NCI-H774 (cell line): ENCODE measurements at regions not wholly inside any gene's neighbourhood (a gene's known extent, or its start where the extent isn't known, plus 50 kb on each side); places are given as distances from the start of the nearest gene placed in this dataset.
A peak's percentile ranks its signal among the peaks of the same experiment; 100 is the strongest.
"Not testable (repeated sequence)": the region's sequence is repeated elsewhere in the genome, so short reads cannot be mapped to it uniquely, and the experiment has no call there.

Source experiments
- DNase-seq: peaks from one replicate; lab custom pipeline; 2025; lab: John Stamatoyannopoulos, UW

DNA sequence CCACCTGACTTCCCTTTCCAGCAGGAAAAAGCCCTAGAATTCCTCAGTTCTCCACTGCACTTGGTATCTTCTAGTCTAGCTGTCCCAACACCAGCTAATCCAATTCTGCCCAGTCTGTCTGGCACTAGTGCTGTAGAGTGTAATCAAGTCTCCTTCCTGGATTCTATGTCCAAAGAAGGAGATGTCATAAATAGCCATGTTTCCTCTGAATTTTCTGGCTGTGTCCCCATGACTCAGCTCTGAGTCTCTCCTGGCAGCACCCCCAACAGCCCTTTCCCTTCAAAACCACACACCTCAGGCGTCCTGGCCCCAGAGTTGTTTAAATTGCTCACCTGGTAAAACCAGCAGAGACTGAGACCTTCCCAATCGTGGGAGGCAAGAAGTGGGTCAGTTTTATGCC is 197.2 kb downstream of the GRXCR1 start:
- DNase-seq: no peak

DNA sequence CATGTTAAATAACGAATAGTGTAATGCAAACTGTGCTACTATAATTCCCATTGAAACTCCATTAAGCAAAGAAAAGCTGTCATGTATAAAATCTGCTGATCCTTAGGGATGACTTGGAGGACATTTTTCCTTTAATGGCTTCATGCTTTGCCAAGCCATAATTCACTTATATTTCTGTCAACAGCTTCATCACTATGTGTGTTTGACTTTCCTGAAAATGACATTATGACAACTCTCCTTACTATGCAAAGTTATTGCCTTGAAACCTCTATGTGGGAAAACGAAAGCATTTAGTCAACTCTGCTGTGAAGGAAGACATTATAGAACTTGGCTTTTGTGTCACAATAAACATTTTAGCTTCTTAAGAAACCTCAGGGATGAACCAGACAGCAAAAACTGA is 210.5 kb downstream of the GRXCR1 start:
- no peak for DNase-seq

GRCh38 chr4:43112139-43112538 is 219.6 kb downstream of the GRXCR1 start:
- no peak for DNase-seq

DNA sequence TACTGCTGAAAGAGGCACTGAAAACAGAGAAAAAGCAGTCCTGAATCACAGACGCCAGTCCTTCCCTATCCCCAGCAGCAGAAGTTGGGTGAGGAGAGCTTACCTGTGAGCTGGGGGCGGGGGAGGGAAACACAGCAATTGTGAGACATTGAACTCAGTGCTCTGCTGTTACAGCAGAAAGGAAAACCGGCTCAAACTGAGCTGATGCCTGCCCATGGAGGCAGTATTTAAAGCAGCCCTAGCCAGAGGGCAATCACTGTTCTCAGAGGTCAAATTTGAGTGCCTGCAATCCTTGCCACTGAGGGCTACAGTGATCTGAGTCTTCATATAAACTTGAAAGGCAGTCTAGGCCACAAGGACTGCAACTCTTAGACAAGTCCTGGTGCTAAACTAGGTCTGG is 220.7 kb downstream of the GRXCR1 start:
- no peak for DNase-seq

DNA sequence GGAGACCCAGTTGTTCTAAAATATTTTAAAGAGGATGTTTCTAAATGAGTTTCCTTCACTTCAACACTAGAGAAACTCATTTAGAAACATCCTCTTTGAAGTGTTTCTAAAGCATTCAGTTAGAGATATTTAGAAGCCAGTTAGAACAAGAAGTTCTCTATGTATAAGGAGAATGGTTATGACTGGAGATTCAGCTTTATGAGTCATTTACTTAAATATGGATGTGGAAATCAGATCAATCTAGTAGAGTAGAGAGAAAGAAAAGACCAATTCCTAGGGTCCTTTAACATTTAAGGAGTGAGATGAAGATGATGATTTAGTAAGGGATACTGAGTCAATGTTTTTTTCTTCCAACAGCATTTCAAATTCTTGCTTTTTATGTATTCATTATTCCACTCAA is 234.1 kb downstream of the GRXCR1 start:
- DNase-seq: no peak

- no peak for DNase-seq
Observed at GRCh38 chr4:43130228-43131021, 237.9 kb downstream of the GRXCR1 start.

DNA sequence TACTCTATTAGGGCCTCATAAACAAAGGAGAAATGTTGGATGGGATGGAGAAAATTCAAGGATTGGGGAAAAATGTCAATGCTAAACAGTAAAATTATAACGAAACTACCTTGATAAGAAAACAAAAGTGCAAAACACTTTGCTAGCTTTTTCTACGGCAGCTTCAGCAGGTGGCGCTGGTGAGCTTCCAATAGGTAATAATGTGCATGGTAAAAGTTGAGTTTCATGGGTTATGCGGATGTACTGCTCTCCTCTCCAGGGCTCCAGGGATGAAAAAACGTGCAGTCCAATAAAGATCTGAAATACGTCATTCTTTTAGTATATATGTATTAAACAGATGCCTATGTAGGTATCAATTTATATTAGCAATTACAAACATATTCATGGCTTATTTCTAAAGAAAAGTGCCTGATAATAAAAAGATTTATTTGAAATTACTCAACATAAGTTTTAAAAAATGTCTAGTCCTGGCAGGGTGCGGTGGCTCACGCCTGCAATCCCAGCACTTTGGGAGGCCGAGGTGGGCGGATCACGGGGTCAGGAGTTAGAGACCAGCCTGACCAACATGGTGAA is 239.6 kb downstream of the GRXCR1 start:
- DNase-seq: peak; percentile 57

- no peak for DNase-seq
Observed at GRCh38 chr4:43133566-43133965, 241.1 kb downstream of the GRXCR1 start.

DNA sequence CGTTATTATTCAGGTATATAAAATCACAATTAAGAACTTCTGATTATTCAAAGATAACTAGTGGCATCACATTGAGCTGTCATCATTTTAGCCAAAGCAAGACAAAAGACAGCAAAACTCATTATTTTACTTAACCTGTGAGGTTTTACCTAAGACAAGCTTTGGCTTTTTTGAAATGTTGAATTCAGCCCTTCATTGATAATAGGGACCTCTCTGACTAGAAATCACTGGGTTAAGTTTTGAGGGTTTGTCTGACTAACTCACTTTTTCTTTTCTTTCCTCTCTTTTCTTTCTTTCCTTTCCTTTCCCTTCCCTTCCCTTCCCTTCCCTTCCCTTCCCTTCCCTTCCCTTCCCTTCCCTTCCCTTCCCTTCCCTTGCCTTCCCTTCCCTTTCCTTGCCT is 244.2 kb downstream of the GRXCR1 start:
- DNase-seq: no peak

DNA sequence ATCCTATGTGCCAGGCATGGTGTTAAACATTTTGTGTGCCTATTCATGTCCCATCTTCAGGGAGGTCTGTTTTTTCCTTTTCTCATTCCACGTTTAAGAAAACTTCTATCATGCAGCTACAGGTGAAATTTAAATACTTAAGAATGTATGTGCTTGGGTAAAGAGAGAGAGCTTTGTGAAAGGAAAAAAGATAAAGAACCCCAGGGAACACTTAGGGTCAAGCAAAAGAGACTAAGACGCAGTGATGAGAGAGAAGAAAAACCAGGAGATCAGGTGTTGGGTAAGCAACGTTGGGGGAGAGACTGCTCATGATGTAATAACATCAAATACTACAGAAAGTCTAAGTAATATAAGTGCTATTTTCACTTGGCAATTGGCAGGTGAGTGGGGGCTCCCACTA is 253.7 kb downstream of the GRXCR1 start:
- no peak for DNase-seq

GRCh38 chr4:43148481-43148880 is 256.0 kb downstream of the GRXCR1 start:
- no peak for DNase-seq

DNA sequence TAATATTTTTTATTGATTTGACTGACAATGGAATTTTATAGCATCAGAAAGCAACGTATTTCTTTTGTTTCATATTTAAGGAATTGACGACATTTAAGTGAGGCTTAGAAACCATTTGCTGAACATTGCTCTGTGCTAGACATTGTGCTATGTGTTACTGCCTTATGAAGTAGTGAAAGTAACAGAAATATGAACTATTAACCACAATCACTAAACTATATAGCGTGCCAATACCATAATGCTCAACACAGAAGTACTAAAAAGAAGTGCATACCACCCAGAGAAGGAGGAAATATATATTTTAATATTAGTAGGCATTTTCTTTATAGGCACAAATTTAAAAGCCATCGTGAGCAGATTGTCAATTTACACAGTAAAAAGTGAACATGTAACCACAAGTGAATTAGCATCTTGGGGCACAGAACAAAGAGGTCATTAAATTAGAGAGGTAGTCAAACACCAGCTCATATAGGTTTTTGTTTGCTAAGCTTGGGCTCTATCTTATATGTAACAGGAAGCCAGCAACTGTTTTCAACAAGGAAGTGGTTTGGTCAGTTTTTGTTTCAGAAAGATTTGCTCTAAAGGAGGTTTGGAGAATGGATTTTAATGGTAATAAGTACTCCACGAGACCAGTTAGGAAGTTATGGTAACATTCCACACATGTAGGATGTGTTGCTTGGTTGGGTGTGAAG is 270.7 kb downstream of the GRXCR1 start:
- peak; percentile 2 for DNase-seq

GRCh38 chr4:43189741-43190140 is 297.2 kb downstream of the GRXCR1 start:
- DNase-seq: no peak

GRCh38 chr4:43212576-43212975 is 320.1 kb downstream of the GRXCR1 start:
- DNase-seq: not testable (repeated sequence)

GRCh38 chr4:43223820-43224219 is 331.3 kb downstream of the GRXCR1 start:
- no peak for DNase-seq

DNA sequence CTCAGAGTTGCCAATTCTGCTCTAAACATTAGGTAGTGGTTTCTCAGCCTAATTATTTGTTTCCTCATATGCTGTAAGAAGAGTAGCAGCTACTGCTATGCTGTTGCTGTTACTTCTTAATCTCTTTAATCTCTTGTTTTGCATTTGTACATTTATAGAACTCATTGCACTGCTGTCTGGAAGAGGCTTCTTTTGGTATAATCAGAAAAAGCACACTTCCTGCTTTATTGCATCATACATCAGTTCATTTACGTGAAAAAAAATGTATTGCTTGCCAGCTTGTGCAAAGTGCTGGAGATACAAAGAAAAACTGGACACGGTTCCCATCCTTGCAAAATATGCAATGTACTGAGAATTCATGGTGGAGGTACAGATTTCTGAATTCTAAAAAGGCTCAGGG is 332.0 kb downstream of the GRXCR1 start:
- no peak for DNase-seq

DNA sequence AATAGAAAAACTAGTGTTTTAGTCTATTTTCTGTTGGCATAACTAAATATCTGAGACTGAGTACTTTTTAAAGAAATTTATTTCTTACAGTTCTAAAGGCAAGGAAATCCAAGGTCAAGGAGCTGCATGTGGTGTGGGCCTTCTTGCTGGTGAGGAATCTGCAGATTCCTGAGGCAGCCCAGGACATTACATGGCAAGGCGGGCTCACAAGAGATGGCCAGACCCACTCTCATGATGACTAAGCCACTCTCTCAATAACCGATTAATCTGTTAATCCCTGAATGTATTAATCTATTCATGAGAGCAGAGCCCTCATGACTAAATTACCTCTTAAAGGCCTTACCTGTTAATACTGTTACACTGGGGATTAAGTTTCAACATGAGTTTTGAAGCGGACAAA is 340.8 kb downstream of the GRXCR1 start:
- no peak for DNase-seq

GRCh38 chr4:43234626-43235415 is 342.3 kb downstream of the GRXCR1 start:
- no peak for DNase-seq

GRCh38 chr4:43238008-43238407 is 345.5 kb downstream of the GRXCR1 start:
- DNase-seq: no peak

DNA sequence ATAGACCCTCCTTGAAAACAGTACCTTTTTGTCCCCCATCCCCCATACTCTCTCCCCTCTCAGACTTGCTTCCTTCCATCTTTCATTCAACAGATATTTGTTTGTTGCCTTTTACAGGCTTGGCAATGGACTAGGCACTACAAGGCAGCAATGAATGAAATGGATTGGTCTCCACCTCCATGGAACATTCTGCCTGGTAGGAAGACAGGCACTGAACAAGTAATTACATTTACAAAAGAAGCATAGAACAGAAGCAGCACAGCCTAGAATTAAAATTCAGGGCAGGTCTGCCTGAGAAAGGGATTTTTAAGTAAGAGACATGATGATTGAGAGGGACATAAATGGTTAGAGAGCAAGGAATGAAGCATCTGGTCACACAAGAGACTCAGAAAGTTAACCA is 346.1 kb downstream of the GRXCR1 start:
- DNase-seq: no peak

DNA sequence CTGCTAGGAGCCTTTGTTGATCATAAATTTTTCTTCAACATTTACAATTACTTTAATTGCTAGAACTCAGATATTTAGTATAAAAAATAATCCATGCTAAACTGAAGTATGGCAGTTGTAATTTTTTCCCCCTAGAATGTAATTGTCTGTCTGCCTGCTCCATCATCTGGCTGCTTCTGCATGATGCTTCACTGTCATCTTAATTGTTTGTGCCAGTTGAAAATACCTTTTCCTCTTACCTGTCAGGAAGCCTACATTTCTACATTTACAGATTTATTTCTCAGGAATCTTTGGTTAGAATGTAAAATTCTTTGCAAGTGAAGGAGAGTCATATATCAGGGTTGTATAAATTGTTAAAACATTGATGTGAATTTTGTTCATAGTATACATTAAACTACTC is 348.6 kb downstream of the GRXCR1 start:
- DNase-seq: no peak

DNA sequence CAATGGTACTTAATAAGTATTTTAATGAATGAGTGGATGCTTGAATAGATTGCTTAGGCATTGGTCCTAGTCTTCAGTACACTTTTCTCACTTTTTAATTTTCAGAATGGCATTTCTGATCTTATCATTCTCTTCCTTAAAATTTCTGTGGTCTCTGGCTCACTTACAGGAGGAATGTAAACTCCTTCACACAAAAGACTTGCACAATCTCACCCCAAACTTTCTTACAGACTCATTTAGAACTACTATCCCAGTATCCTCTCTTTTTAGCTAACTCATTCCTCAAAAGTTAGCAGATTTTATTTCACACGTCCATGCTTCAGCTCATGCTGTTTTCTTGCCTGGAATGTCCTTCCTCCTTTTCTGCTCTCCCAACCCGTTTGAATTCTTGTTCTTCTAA is 350.1 kb downstream of the GRXCR1 start:
- no peak for DNase-seq
